ENCODE measurements at regions not wholly inside any gene's neighbourhood (a gene's known extent, or its start where the extent isn't known, plus 50 kb on each side); places are given as distances from the start of the nearest gene placed in this dataset.

DNA sequence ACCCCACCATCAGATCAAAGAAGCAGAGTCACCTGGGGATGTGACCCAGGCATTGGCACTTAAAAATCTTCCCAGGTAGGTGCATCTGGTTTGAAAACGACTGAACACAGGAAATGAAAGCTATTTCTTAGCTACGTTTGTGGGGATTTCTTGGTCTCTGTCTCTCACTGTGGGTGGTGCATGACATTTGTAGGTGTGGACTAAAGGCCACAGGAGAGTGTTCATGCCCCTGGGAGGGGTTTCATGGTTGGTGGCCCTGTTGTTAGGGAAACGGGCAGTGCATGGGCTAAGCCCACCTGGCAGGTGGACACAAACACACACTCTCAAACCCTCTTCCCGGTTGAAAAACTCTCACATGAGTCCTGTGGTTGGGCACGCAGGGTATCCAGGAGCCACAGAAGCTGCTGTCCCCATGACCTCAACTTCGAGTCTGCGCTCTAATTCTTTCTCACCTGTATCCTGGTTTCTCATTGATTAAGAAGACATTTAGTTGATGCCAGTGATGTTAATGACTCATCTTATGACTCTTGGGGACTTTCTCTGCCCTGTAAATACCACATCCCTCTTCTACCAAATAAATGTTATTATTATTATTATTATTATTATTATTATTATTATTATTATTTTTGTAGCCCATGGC, 119.4 kb downstream of the MRPS6 start:
- Histone ChIP-seq H3K36me3 (no peaks in the 10 kb centered on the region), H3K27me3 (replicated peaks; ENCODE audit: insufficient read depth) (no peaks in the 10 kb centered on the region), H3K4me1 (replicated peaks) (no peaks in the 10 kb centered on the region), H3K4me3 (no peak overlapping the region), H3K9me3 (no peaks in the 10 kb centered on the region), H3K27ac (no peak overlapping the region)
- TF ChIP-seq POLR2A (IDR thresholded peaks at IDR 0.05) (no peak), POLR2AphosphoS5 (IDR thresholded peaks at IDR 0.05) (no peak)
- TF ChIP-seq, protein P1, sequence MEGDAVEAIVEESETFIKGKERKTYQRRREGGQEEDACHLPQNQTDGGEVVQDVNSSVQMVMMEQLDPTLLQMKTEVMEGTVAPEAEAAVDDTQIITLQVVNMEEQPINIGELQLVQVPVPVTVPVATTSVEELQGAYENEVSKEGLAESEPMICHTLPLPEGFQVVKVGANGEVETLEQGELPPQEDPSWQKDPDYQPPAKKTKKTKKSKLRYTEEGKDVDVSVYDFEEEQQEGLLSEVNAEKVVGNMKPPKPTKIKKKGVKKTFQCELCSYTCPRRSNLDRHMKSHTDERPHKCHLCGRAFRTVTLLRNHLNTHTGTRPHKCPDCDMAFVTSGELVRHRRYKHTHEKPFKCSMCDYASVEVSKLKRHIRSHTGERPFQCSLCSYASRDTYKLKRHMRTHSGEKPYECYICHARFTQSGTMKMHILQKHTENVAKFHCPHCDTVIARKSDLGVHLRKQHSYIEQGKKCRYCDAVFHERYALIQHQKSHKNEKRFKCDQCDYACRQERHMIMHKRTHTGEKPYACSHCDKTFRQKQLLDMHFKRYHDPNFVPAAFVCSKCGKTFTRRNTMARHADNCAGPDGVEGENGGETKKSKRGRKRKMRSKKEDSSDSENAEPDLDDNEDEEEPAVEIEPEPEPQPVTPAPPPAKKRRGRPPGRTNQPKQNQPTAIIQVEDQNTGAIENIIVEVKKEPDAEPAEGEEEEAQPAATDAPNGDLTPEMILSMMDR (IDR thresholded peaks at IDR 0.05) = no peak
- WGBS = 87% methylated on average over 7 of the region's 7 CpGs
- intact Hi-C loops (cut with DNase I) = no loop called here
- DNase-seq (ENCODE audit: low spot score) = no peak

GRCh38 chr21:34195335-34195734, 122.0 kb downstream of the MRPS6 start:
- no peaks in the 10 kb centered on the region for H3K4me1 ChIP-seq (replicated peaks)
- intact Hi-C loops (cut with DNase I) = no loop called here
- H3K9me3 ChIP-seq = no peaks in the 10 kb centered on the region
- H3K27me3 ChIP-seq (replicated peaks; ENCODE audit: insufficient read depth) = no peaks in the 10 kb centered on the region
- H3K27ac ChIP-seq = no peak overlapping the region
- no peaks in the 10 kb centered on the region for H3K36me3 ChIP-seq
- 77% methylated on average over 6 of the region's 6 CpGs for WGBS
- H3K4me3 ChIP-seq = no peak overlapping the region
- no peak for DNase-seq (ENCODE audit: low spot score)
- no peak for TF ChIP-seq POLR2A (IDR thresholded peaks at IDR 0.05)
- TF ChIP-seq, protein P1 (IDR thresholded peaks at IDR 0.05) = no peak
- no peak for TF ChIP-seq POLR2AphosphoS5 (IDR thresholded peaks at IDR 0.05)

- TF ChIP-seq, protein P1 (IDR thresholded peaks at IDR 0.05) = no peak
- TF ChIP-seq POLR2A (IDR thresholded peaks at IDR 0.05) = no peak
- TF ChIP-seq POLR2AphosphoS5 (IDR thresholded peaks at IDR 0.05) = no peak
- no peak overlapping the region for H3K27ac ChIP-seq
- no peaks in the 10 kb centered on the region for H3K27me3 ChIP-seq (replicated peaks; ENCODE audit: insufficient read depth)
- intact Hi-C loops (cut with DNase I) = no loop called here
- no peaks in the 10 kb centered on the region for H3K9me3 ChIP-seq
- no peaks in the 10 kb centered on the region for H3K36me3 ChIP-seq
- 93% methylated on average over 6 of the region's 6 CpGs for WGBS
- no peak overlapping the region for H3K4me3 ChIP-seq
- no peaks in the 10 kb centered on the region for H3K4me1 ChIP-seq (replicated peaks)
- DNase-seq (ENCODE audit: low spot score) = no peak
Observed at GRCh38 chr21:34196996-34197395, 123.6 kb downstream of the MRPS6 start.

- intact Hi-C loops (cut with DNase I) = no loop called here
- no peak for DNase-seq (ENCODE audit: low spot score)
- Histone ChIP-seq H3K36me3 (no peaks in the 10 kb centered on the region), H3K27ac (no peak overlapping the region), H3K4me3 (no peak overlapping the region), H3K4me1 (replicated peaks) (no peaks in the 10 kb centered on the region), H3K9me3 (no peaks in the 10 kb centered on the region), H3K27me3 (replicated peaks; ENCODE audit: insufficient read depth) (no peaks in the 10 kb centered on the region)
- no peak for TF ChIP-seq POLR2A (IDR thresholded peaks at IDR 0.05)
- no peak for TF ChIP-seq POLR2AphosphoS5 (IDR thresholded peaks at IDR 0.05)
- TF ChIP-seq, protein P1 (IDR thresholded peaks at IDR 0.05) = no peak
- WGBS = 95% methylated on average over 3 of the region's 3 CpGs
Observed at GRCh38 chr21:34197561-34197960, 124.2 kb downstream of the MRPS6 start.

Data from prostate gland (tissue), 2 donors.